SU-DHL-6 (cell line): ENCODE measurements at regions not wholly inside any gene's neighbourhood (a gene's known extent, or its start where the extent isn't known, plus 50 kb on each side); places are given as distances from the start of the nearest gene placed in this dataset.

ENCODE experiments used
- H2AFZ ChIP-seq: fragments of 200-600 bp; sonication (generic); 2 replicates; pipeline ENCODE4 v1.6.1; 2014; ENCODE audit warnings: low read depth, mild to moderate bottlenecking, moderate library complexity, mixed read lengths, antibody characterized with exemption, low read length; ENCODE audit not compliant: severe bottlenecking
- H3F3A ChIP-seq: fragments of 200-600 bp; shearing (Covaris generic); 2 replicates; pipeline ENCODE4 v1.6.0; 2016; ENCODE audit warnings: antibody characterized with exemption, mild to moderate bottlenecking; ENCODE audit not compliant: insufficient read depth
- H3K27ac ChIP-seq: fragments of 200-600 bp; sonication (generic); 2 replicates; pipeline ENCODE4 v1.5.1; 2016; ENCODE audit warnings: low read depth, mild to moderate bottlenecking, low read length, moderate library complexity, mixed read lengths
- H3K27me3 ChIP-seq: fragments of 200-600 bp; sonication (generic), shearing (Covaris generic); 2 replicates; pipeline ENCODE4 v1.6.0; 2014; ENCODE audit warnings: mild to moderate bottlenecking, low read length
- H3K36me3 ChIP-seq: fragments of 200-600 bp; sonication (generic); 2 replicates; pipeline ENCODE4 v1.6.1; 2014; ENCODE audit warnings: mild to moderate bottlenecking, low read length, mixed read lengths
- H3K4me2 ChIP-seq: fragments of 300-600, 200-600 bp; shearing (Covaris generic), sonication (generic); 2 replicates; pipeline ENCODE4 v1.6.0; 2014; ENCODE audit warnings: low read length, low read depth, mild to moderate bottlenecking; ENCODE audit not compliant: poor library complexity, severe bottlenecking
- H3K4me3 ChIP-seq: fragments of 200-600 bp; sonication (generic); 2 replicates; pipeline ENCODE4 v1.5.1; 2014; ENCODE audit warnings: antibody characterized with exemption, low read length, mild to moderate bottlenecking, mixed read lengths; ENCODE audit not compliant: insufficient read depth, poor library complexity, severe bottlenecking
- H3K79me2 ChIP-seq: fragments of 200-600 bp; sonication (generic); 2 replicates; pipeline ENCODE4 v1.6.1; 2014; ENCODE audit warnings: mild to moderate bottlenecking, low read length, moderate library complexity; ENCODE audit not compliant: insufficient read depth
- H3K9ac ChIP-seq: fragments of 200-600 bp; sonication (generic); 2 replicates; pipeline ENCODE4 v1.7.0; 2014; ENCODE audit warnings: mild to moderate bottlenecking, low read length
- H3K9me2 ChIP-seq: fragments of 200-600 bp; sonication (generic); replicated peaks from 2 replicates; pipeline ENCODE4 v1.6.1; 2014; ENCODE audit warnings: low read length; ENCODE audit not compliant: insufficient read depth
- H3K9me3 ChIP-seq: fragments of 200-600 bp; sonication (generic); 2 replicates; pipeline ENCODE4 v1.6.1; 2014; ENCODE audit warnings: low read length, mixed read lengths; ENCODE audit not compliant: insufficient read depth
- H4K20me1 ChIP-seq: fragments of 200-600 bp; sonication (generic); 2 replicates; pipeline ENCODE4 v1.6.1; 2014; ENCODE audit warnings: low read depth, mild to moderate bottlenecking, antibody characterized with exemption, low read length, moderate library complexity, mixed read lengths
- EZH2phosphoT487 ChIP-seq: fragments of 200-600 bp; sonication (generic), shearing (Covaris generic); conservative IDR thresholded peaks from 2 replicates; pipeline ENCODE4 v1.6.1; 2018; ENCODE audit warnings: mild to moderate bottlenecking, antibody characterized with exemption, low read length, moderate library complexity, mixed read lengths
- TF ChIP-seq, protein P1 (sequence below): fragments of 200-600 bp; sonication (generic); IDR thresholded peaks from one replicate; pipeline ENCODE4 v1.5.1; 2017; ENCODE audit warnings: antibody characterized with exemption, mild to moderate bottlenecking, low read length, moderate library complexity; ENCODE audit not compliant: insufficient read depth, poor library complexity, severe bottlenecking

DNA sequence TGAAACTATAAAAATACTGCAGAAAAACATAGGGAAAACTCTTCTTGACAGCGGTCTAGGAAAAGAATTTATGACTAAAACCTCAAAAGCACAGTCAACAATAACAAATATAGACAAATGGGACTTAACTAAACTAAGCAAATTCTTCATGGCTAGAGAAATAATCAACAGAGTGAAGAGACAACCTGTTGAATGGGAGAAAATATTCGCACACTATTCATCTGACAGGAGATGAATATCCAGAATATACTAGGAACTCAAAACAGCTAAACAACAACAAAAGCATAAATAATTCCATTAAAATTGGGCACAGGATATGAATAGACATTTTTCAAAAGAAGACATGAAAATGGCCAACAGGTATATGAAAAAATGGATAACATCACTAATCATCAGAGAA, 303.6 kb upstream of the PRR20A start:
- H3K79me2 ChIP-seq: no peaks in the 10 kb centered on the region
- no peaks in the 10 kb centered on the region for H3F3A ChIP-seq
- H3K4me3 ChIP-seq: no peak overlapping the region
- H4K20me1 ChIP-seq: no peaks in the 10 kb centered on the region
- no peak overlapping the region for H3K27ac ChIP-seq
- H2AFZ ChIP-seq: no peak overlapping the region
- H3K9ac ChIP-seq: no peak overlapping the region
- H3K9me3 ChIP-seq: no peaks in the 10 kb centered on the region
- no peaks in the 10 kb centered on the region for H3K27me3 ChIP-seq
- TF ChIP-seq EZH2phosphoT487: no peak
- TF ChIP-seq, protein P1, sequence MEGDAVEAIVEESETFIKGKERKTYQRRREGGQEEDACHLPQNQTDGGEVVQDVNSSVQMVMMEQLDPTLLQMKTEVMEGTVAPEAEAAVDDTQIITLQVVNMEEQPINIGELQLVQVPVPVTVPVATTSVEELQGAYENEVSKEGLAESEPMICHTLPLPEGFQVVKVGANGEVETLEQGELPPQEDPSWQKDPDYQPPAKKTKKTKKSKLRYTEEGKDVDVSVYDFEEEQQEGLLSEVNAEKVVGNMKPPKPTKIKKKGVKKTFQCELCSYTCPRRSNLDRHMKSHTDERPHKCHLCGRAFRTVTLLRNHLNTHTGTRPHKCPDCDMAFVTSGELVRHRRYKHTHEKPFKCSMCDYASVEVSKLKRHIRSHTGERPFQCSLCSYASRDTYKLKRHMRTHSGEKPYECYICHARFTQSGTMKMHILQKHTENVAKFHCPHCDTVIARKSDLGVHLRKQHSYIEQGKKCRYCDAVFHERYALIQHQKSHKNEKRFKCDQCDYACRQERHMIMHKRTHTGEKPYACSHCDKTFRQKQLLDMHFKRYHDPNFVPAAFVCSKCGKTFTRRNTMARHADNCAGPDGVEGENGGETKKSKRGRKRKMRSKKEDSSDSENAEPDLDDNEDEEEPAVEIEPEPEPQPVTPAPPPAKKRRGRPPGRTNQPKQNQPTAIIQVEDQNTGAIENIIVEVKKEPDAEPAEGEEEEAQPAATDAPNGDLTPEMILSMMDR: no peak
- H3K9me2 ChIP-seq: no peaks in the 10 kb centered on the region
- no peak overlapping the region for H3K4me2 ChIP-seq
- H3K36me3 ChIP-seq: no peaks in the 10 kb centered on the region

DNA sequence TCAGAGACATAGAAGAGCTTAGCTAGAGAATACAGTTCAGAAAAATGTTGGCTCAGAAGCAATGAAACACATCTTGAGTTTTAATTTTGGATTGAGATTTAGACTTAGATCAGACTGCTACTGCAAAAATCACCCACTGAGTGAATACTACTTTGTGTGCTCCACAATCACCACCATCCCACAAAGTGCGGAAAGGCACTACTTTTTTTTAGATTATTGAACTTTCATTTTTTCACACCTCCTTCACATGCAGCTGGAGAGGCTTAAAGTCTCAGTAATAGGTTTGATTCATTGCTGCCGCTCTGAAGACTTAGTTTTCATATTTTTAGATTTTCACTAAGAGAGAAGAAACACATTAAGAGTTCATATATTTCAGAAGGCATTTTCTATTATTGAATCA, 289.9 kb upstream of the PRR20A start:
- H3K9ac ChIP-seq: no peak overlapping the region
- H3K27me3 ChIP-seq: no peaks in the 10 kb centered on the region
- no peaks in the 10 kb centered on the region for H3K9me3 ChIP-seq
- no peaks in the 10 kb centered on the region for H3K79me2 ChIP-seq
- no peak overlapping the region for H3K4me2 ChIP-seq
- H3K4me3 ChIP-seq: no peak overlapping the region
- H3K9me2 ChIP-seq: no peaks in the 10 kb centered on the region
- no peaks in the 10 kb centered on the region for H3F3A ChIP-seq
- H2AFZ ChIP-seq: no peak overlapping the region
- no peaks in the 10 kb centered on the region for H3K36me3 ChIP-seq
- no peak overlapping the region for H3K27ac ChIP-seq
- no peaks in the 10 kb centered on the region for H4K20me1 ChIP-seq
- TF ChIP-seq, protein P1: no peak
- no peak for TF ChIP-seq EZH2phosphoT487

DNA sequence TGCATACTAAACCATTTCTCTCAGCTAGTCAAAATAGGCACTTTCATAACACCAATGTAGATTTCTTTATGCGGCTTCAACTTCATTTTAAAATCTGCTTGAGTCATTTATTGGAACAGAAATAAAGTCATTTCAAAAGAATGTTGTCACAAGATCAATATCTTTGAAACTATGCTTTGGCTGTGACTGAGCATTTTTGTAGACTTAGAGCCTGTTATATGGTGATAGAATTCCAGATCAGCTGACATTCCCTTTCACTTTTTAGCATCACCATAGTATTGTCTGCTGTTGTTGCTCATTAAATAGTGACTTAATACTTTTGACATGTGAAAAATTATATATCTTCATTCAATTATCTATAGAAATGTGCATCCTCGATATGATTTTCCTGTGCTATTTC, 279.2 kb upstream of the PRR20A start:
- H4K20me1 ChIP-seq: no peaks in the 10 kb centered on the region
- no peak overlapping the region for H3K4me2 ChIP-seq
- H3K9me3 ChIP-seq: no peaks in the 10 kb centered on the region
- no peak overlapping the region for H3K9ac ChIP-seq
- H3K79me2 ChIP-seq: no peaks in the 10 kb centered on the region
- TF ChIP-seq, protein P1: no peak
- TF ChIP-seq EZH2phosphoT487: no peak
- no peak overlapping the region for H3K4me3 ChIP-seq
- H2AFZ ChIP-seq: no peak overlapping the region
- no peak overlapping the region for H3K27ac ChIP-seq
- H3K27me3 ChIP-seq: no peaks in the 10 kb centered on the region
- no peaks in the 10 kb centered on the region for H3K9me2 ChIP-seq
- no peaks in the 10 kb centered on the region for H3K36me3 ChIP-seq
- no peaks in the 10 kb centered on the region for H3F3A ChIP-seq
